Right forelimb (tissue), 1 donor: ENCODE measurements at regions not wholly inside any gene's neighbourhood (a gene's known extent, or its start where the extent isn't known, plus 50 kb on each side); places are given as distances from the start of the nearest gene placed in this dataset.
"Not testable (repeated sequence)": the region's sequence is repeated elsewhere in the genome, so short reads cannot be mapped to it uniquely, and the experiment has no call there.

Source experiments
- DNase-seq: peaks from one replicate; pipeline ENCODE4 v3.0.0-alpha.2; 2018

- no peak for DNase-seq
Measured at GRCh38 chr20:29296256-29297230, 1960.9 kb upstream of the DEFB115 start.

- no peak for DNase-seq
Measured at GRCh38 chr20:29297411-29298270, 1959.8 kb upstream of the DEFB115 start.

GRCh38 chr20:29298271-29298590 is 1959.2 kb upstream of the DEFB115 start:
- DNase-seq, result no peak

GRCh38 chr20:29298759-29299613 is 1958.5 kb upstream of the DEFB115 start:
- no peak for DNase-seq

- no peak for DNase-seq
Measured at GRCh38 chr20:29299811-29300578, 1957.5 kb upstream of the DEFB115 start.

- no peak for DNase-seq
Measured at GRCh38 chr20:29300579-29301551, 1956.6 kb upstream of the DEFB115 start.

- DNase-seq, result no peak
Measured at GRCh38 chr20:29301624-29302259, 1955.7 kb upstream of the DEFB115 start.

- no peak for DNase-seq
Measured at GRCh38 chr20:29302979-29303644, 1954.4 kb upstream of the DEFB115 start.

GRCh38 chr20:29306390-29307072 is 1950.9 kb upstream of the DEFB115 start:
- DNase-seq, result no peak

GRCh38 chr20:29307484-29307883 is 1950.0 kb upstream of the DEFB115 start:
- not testable (repeated sequence) for DNase-seq

GRCh38 chr20:29308956-29309355 is 1948.5 kb upstream of the DEFB115 start:
- DNase-seq, result not testable (repeated sequence)

GRCh38 chr20:29309481-29309880 is 1948.0 kb upstream of the DEFB115 start:
- DNase-seq, result not testable (repeated sequence)

GRCh38 chr20:29311046-29311445 is 1946.4 kb upstream of the DEFB115 start:
- not testable (repeated sequence) for DNase-seq

- not testable (repeated sequence) for DNase-seq
Measured at GRCh38 chr20:29312679-29313078, 1944.8 kb upstream of the DEFB115 start.

- DNase-seq, result no peak
Measured at GRCh38 chr20:29313481-29313880, 1944.0 kb upstream of the DEFB115 start.

GRCh38 chr20:29314294-29314693 is 1943.2 kb upstream of the DEFB115 start:
- no peak for DNase-seq

GRCh38 chr20:29318871-29319461 is 1938.5 kb upstream of the DEFB115 start:
- DNase-seq, result no peak

- DNase-seq, result no peak
Measured at GRCh38 chr20:29319725-29320124, 1937.7 kb upstream of the DEFB115 start.
